Amygdala (tissue), 56 donors: ENCODE measurements at regions not wholly inside any gene's neighbourhood (a gene's known extent, or its start where the extent isn't known, plus 50 kb on each side); places are given as distances from the start of the nearest gene placed in this dataset.

Experiments used
- DNase-seq, 56 donors: peaks; one replicate each; lab custom pipeline; 2025; lab: John Stamatoyannopoulos, UW

DNA sequence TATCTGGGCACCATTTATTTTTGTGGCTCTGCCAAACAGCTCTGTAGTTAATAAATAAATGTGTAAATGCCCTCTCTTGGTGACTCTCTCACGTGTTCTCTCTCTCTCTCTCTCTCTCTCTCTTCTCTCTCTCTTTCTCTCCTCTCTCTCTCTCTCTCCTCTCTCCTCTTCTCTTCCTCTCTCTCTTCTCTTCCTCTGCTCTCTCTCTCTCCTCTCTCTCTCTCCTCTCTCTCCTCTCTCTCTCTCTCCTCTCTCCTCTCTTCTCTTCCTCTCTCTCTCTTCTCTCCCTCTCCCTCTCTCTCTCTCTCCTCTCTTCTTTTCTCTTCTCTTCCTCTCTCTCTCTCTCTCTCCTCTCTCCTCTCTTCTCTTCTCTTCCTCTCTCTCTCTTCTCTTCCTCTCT lies 145.8 kb upstream of the TMEM72 start:
- no peak for DNase-seq

DNA sequence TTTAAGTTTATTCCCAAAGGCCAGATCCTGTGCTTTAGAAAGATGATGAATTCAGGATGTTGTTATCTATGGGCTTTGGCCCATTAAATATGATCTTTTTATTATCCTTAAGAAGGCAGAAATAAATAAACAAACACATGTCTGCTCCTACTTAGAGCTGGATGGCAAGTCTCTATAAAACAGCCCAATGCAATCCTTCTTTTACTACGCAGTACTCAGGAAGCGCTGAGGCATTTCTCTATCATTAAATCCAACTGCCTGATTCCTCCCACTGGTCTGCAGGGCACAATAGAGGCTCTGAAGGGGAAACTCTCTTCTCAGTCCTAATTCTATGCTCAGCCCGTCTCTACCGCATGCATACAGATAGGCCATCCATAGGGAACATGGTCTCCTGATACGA lies 144.5 kb upstream of the TMEM72 start:
- DNase-seq = no peak

DNA sequence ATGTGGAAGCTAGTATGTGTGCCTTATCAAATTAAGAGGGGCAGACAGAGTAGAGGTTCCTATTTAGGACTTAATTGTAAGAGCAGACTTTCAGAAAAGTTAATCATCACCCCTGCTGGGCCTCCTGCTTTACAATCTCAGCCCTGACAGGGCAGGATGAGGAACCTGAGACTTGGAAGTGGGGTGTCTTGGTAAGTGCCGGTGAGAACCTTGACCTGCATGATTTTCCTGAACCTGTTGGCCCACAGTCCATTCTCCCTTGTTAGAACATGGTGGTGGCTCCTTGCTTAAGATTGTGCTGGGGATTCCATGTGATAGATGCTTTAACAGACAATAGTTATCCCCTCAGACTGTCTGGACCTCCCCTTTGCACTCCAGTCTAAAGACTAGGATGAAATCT lies 141.7 kb upstream of the TMEM72 start:
- no peak for DNase-seq

DNA sequence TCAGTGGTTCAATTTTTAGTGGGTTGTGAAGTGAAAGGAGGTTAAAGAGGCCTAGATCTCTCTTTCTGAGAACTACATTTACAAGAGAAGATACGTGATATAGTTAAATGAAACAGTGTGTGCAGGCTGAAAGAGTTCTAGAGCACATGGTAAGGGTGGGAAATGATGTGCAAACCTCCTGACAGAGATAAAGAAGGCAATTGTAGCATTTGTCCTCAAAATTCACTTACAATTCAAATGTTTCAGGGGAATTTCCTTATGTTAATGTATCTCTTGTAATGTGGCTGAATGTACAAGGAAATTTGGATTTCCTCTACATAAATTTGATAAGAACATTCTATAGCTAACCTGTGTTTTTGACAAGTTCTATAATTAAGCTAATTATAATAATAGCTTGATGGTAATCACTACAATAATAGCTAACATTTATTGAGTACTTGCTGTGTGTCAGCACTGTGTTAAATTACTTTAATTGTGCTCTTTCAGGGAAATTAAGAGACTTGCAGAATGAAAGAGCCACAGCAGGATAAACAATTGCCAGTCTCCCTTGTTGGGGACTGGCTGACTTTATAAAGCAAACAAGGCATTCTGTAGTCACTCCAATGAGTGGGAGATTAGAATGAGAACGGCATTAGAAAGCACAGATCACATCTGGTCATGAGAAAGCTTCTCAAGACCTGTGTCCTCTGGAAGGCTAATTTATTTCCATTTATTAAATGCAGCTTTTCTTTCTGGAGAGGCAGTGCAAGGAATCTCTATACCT lies 139.7 kb upstream of the TMEM72 start:
- no peak for DNase-seq

DNA sequence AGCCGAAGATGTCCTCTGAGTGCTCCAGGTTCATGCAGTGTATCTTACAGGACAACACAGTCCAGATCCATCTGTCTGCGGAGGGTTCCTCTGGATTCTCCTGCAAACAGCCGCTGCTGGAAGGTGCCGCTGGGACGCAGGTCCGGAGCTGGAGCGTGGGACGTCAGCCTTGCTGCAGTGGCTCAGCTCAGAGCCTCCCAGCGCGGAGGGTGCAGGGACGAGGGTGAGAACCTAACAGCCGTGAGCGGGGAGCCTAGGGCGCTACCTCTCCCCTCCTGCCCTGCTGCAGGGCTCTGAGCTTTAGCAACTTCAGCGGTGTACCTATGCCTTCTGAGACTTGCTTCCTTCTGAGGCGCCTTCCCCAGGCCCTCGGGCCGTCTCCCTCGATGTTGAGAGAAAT lies 137.6 kb upstream of the TMEM72 start:
- DNase-seq = no peak

DNA sequence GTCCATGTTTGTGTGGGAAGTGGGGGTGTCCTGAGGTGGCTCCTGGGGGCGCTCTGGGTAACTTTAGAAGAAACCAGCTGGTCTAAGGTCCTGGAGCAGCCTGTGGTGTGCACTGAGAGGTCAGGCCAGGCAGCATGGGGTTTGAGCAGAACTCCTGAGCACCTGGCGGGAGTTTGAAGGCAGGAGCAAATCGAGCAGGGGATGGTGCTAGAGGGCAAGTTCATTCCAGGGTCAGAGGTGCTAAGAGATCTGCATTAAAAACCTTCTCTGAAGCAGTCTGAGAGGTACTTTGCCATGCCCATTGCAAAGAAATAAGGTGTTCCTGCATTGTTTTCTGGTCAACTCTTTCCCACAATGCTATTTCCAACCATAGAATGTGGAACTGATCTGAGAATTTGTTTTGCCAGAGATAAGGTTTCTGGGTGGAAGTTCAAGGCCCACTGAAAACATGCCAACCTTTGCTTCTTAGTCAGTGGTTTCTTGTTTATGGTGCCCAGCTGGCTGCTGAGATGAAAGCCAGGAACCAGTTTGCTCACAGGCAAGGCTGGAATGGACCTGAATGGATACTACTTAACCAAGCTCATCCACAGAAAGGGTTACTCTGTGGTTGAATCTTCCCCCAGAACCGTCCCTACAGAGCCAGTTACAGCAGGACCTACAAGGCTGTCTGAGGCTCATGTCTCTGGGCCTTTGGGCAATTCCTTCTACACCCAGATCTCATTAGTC lies 136.3 kb upstream of the TMEM72 start:
- DNase-seq = no peak

DNA sequence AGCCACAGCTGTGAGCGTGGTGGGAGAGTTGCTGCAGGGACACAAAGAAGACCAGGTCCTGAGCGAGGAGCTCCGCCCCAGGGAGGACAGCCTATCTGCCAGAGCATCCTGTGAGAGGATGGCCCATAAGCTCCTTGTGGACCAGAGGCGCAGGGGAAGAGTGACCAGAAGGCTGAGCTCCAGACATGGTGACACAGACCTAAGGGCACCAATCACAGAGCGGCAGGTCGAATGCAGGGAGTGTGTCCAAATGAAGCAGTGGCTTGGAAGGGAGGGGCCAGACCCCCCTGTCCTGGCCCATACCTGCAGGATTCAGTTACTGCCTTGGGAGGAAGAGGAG lies 135.8 kb upstream of the TMEM72 start:
- DNase-seq = no peak

DNA sequence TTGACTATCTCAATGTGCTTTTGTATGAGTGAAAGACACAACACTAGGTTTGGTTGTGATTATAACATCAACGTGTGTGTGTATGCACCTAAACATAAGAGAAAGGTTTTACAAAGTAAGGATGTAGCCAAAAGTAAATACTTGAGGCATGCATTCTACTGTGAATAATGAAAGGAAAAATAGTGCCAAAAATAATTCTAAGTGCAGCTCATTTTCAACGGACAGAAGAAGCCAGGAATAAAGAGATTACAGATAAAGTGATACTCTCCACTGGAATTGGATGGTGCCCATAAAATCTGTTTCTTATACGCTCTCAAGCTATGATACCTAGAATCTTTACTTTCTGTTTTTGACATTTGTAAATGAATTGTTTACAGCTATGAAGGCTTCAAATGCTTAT lies 135.0 kb upstream of the TMEM72 start:
- no peak for DNase-seq

DNA sequence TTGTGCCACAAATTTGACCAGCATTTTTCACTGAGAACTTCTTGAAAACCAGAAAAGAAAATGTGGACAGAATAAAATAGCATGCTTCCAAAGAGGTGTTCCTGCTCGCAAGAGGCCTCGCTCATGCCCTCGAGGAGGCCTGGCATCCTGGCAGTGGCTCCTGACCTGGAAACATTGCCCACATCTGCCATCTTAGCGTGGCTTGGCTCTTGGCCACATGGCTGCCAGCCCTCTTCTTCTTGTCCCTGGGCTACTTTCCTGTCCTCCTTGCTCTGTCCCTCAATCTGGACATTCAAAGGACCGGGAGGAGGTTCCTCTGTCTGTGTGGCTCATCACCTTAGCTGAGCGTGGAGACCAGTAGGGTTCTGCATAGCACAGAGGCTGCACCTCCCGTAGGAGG lies 131.6 kb upstream of the TMEM72 start:
- DNase-seq = peak in 21 of 56 donors; percentile 5 to 66 (median 23)

DNA sequence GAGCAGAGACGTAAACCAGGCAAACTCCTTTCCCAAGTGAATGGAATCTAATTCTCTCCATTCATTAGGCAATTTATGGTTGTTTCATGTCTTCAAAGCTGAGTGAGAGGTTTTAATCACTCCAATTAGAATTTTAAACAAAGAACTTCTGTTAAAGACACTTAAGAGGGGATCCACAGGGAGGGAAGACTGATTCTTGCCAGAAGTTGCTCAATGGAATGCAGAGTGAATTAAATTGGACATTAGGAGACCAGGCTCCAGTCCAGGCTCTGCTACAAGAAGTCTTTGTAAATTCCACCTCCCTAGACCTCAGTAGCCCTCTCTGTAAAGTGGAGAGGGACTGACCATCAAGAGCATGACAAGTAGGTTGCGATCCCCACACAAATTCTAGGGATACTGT lies 130.7 kb upstream of the TMEM72 start:
- peak in 9 of 56 donors; percentile 2 to 40 (median 24) for DNase-seq

DNA sequence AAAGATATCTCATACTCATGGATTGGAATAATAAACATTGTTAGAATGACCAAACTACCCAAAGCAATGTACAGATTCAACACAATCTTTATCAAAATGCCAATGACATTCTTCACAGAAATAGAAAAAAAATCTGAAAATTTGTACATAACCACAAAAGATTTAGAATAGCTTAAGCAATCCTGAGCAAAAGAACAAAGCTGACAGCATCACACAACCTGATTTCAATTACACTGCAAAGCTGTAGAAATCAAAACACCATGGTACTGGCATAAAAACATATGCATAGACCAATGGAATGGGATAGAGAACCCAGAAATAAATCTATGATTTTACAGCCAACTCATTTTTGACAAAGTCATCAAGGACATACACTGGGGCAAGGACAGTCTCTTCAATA lies 130.0 kb upstream of the TMEM72 start:
- no peak for DNase-seq

DNA sequence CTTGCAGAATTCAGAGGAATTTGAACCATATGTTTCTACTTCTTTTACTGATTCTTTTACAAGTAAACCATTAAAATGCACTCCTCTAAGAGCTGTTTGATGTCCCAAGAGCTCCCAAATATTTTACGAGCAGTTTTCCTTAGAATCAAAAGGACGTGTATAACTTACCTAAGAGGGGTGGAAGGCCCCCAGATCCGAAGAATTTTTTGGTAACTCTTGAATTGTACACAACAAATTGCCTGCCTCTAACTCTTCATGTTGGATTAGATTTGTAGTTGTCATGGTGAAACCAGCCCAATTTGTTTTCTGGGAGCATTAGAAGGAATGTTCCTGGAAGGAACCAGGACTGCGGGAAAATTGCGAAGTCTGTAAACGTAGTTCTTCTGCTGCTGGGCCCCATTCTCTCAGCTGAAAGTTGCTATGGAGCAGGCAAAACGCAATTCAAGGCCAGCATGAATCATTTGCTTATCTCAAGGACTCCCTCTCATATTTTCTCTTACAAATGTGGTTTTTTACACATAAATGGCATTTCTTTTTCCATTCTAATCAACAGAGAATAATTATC lies 124.8 kb upstream of the TMEM72 start:
- peak in 17 of 56 donors; percentile 11 to 63 (median 25) for DNase-seq

DNA sequence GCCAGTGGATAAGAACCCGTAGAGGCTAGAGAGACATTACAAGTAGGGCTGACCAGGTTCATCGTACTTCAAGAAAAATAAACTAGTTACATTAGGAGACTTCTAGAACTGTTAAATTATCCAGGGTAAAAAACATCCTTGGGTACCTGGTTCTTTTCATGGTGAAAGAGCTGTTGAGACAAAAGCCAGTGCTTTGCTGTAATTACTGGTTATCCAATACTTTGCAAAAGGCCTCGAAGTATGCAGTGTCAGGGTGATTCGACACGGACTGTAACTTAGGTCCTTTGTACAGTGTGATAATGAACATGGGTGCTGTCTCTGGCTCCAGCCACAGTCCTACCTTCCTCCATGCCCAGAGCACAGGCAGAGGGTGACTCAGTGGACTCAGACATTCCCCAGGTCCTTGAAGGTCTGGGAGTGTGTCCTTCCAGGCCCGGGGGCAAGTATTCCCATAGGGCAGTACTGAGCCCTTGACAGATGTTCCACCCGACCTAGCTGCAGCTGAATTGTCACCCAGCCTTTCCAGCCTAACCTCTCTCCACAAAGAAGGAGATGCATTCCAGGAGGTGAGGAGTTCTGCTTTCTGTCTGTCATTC lies 123.6 kb upstream of the TMEM72 start:
- no peak for DNase-seq

DNA sequence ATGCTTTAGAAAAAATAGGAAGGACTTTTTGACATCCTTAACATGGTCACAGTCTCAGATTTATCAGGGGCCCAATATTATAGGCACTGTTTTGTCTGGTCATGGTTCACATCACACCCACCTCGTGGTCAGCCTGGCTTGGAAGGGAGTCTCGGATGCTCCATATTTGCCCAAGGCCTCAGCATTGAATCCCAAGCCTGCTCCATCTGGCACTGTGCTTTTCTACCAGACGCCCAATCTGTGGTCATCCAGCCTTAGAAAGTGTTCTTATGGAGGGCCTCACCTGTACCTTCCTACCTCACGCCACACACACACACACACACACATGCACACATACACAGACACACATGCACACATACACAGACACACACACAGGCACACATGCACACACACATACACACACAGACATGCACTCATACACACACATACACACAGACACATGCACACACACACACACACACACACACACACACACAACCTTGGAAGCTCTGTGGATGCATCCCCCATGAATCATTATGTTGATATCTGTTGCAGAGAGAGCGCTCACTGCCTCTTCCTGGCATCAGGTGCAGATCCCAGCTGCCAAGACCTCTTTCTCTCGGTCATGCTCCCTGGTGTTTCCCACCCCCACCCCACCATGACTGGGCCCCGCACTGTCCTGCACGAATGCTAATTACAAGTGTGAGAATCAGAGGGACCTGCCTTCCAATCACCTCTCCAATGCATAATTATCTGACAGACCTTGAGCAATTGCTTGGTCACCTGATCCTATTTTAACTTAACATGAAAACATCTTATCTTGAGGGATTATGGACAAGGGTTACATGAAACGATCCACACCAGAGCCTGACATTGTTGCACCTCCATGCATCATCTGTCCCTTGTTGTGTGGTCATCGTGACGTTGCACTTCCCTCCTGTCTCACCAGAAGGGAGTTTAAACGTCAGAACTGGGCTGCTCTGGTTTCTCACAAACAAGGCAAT lies 122.7 kb upstream of the TMEM72 start:
- DNase-seq = no peak

DNA sequence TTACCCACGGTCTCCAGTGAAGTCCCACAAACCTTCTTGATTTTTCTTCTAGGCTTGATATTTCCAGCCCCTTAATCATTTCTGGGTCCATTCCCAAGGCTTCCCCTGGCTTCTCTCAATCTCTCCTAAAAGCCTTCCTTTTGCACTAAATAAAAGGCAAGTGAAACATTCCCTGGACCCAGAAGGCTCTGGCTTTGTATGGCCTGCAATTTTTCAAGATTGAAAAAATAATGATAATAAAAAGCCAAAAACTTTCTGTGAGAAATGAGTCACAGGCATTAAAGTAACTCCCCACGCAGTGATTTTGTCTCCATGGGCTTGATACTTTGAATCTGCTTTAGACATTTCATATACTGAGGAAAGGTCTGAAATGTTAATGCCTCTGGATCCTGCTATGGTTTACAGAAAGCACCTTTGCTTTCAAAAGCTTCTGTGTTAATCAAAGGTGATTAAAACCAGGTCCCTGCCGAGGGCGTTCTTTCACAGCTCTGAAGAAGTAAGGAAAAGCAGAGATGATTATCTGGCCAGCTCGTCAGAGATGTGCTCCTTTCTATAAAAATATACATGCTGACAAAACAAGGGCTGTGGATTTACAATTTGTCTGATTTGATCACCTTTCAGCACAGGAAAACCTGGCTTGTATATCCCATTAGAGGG lies 118.9 kb upstream of the TMEM72 start:
- DNase-seq = no peak

DNA sequence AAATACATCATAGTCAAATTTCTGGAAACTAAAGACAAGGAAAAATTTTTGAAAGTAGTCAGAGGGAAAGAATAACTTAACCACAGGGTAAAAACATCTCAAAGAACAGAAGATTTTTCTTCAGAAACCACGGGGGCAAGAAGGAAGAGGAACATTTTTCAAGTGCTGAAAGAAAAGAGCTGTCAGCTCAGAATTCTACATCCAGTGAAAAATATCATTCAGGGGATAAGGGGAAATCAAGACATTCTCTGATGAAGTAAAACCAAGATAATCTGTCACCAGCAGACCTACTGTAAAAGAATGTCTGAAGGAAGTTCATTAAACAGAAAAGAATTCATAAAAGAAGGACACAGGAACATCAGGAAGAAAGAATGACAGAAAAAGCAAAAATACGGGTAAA lies 111.2 kb upstream of the TMEM72 start:
- no peak for DNase-seq

DNA sequence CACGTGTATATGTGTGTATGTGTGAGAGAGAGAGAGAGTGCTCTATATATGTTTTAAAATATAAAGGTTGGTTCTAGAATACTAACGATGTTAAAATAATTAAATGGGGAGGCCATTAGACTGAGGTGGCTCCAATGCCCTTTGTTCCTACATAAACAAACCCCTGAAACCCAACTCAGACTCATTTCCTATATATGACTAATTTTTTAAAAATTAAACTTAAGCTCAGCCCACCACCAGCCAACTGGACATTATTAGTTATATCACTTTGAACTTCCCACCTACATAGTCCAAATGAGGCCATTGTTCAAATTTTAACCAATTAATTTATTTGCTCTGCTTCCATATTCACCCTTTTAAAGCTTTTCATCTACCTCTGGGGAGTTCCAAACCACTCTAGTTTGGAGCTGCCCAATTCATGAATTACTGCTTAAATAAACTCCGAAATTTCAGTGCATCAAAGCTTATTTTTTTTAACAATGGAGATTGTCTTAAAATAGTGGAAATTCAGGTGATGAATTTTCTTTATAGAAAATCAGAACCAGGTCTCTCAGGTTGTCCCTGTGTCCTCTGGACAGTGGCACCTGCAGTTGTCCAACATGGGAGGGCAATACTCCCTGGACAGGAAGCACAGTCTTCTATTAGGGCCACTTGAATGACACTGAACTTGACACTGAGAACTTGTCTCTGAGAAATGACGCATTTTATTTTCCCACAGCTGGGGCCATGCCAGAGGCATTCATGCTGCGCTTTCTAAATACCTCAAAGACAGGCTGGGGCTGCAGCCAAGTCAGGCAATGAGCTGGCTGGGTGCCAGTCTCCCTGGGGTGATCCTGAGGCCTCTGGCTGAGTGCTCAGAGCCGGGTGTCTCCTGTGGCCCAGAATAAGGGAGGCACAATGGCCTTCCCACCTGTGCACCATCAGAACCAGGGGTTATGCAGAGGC lies 109.5 kb upstream of the TMEM72 start:
- DNase-seq = peak in 31 of 56 donors; percentile 3 to 68 (median 27)

DNA sequence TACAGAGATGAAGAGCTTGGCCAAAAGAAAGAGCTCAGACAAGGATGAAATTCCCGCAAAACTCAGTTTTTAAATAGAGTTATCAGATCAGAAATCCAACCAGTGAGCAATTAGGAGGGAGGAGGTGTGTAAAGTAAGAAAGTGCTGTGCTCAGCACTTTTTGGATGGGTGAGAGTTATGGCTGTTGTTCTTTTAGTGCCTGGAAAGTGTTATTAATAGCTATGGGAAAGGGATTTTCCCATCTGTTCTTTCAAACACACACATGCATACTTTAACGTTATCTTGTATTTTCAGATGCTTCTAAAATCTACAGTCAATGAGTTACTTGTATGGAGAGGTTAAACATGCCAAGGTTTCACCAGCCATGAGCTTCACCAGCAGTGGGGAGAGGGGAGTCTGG lies 107.3 kb upstream of the TMEM72 start:
- no peak for DNase-seq

DNA sequence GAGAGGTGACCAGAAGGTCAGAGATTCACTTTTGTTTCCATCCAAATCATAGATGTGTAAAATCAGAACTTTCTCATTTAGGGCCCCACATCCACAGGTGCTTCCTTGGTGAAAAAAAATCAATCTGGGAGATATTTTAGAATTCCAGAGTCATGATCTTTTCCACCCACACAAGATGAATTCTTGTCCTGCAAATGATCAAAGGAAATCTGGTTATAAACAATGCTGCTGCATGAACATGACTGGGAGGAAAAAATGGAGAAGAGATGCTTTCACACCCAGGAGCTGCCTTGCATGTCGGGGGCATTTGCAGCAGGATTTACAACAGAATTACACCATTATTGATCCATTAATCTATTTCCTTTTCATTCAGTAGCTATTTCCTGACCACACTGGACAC lies 106.5 kb upstream of the TMEM72 start:
- DNase-seq = no peak
